ENCODE measurements at regions not wholly inside any gene's neighbourhood (a gene's known extent, or its start where the extent isn't known, plus 50 kb on each side); places are given as distances from the start of the nearest gene placed in this dataset.

- TF ChIP-seq CTCF (conservative IDR thresholded peaks at IDR 0.05), result no peak
- H3K27ac ChIP-seq, result no peak overlapping the region
Measured at GRCh38 chr1:4000811-4001251, 100.8 kb upstream of the C1orf174 start.

GRCh38 chr1:4001461-4001860, 101.4 kb upstream of the C1orf174 start:
- H3K27ac ChIP-seq, result no peak overlapping the region
- no peak for TF ChIP-seq CTCF (conservative IDR thresholded peaks at IDR 0.05)

GRCh38 chr1:4002061-4002521, 102.0 kb upstream of the C1orf174 start:
- TF ChIP-seq CTCF (conservative IDR thresholded peaks at IDR 0.05), result no peak
- H3K27ac ChIP-seq, result no peak overlapping the region

- no peak for TF ChIP-seq CTCF (conservative IDR thresholded peaks at IDR 0.05)
- H3K27ac ChIP-seq, result no peak overlapping the region
Measured at GRCh38 chr1:4002741-4003140, 102.7 kb upstream of the C1orf174 start.

GRCh38 chr1:4003846-4004505, 103.9 kb upstream of the C1orf174 start:
- TF ChIP-seq CTCF (conservative IDR thresholded peaks at IDR 0.05), result no peak
- H3K27ac ChIP-seq, result no peak overlapping the region

- no peak overlapping the region for H3K27ac ChIP-seq
Measured at GRCh38 chr1:4004635-4005430, 104.8 kb upstream of the C1orf174 start.

More at GRCh38 chr1:4004635-4005430, 104.8 kb upstream of the C1orf174 start:
- TF ChIP-seq CTCF (conservative IDR thresholded peaks at IDR 0.05), result no peak

Measured in VCaP (cell line).